HG02981 (cell line): ENCODE measurements at regions not wholly inside any gene's neighbourhood (a gene's known extent, or its start where the extent isn't known, plus 50 kb on each side); places are given as distances from the start of the nearest gene placed in this dataset.

Experiments used
- ATAC-seq: cut with Tn5 transposase; IDR thresholded peaks from one replicate; pipeline ENCODE4 v1.9.1; 2021; ENCODE audit warnings: mild to moderate bottlenecking, moderate library complexity; ENCODE audit not compliant: unreplicated experiment

DNA sequence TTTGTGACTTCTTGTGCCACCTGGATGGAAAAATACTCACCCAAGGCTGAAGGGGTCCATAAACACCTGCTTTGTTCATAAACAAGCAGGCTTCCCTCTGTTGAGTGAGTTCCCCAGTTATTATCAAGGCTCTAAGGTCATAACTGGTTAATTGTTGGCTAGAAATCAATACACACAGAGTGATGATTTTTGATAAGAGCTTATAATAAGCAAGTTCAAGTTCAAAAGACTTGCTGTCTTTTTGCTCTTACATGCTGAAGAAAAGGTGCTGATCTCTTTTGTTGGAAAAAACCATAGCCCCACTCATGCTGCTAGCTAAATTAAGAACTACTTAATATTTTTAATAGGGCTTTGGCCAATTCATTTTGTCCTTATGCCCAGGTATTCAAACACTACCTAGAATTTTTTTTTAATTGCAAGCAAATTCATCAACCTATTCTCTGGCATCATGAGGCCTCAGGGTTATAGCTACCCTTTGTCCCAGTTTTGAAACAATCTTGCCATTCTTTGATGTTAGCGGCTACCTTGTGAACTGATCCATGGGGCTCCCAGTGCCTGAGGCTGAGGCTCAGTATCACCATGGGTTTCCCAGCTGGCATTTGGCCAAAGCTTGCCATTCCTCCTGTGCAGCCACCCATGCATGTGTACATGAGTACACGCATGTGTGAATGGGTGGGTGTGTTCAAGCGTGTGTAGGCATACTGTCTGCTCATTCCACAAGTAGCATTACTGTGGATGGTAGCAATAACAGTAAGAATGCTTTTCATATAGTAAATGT, 127.6 kb upstream of the LPP start:
- no peak for ATAC-seq

DNA sequence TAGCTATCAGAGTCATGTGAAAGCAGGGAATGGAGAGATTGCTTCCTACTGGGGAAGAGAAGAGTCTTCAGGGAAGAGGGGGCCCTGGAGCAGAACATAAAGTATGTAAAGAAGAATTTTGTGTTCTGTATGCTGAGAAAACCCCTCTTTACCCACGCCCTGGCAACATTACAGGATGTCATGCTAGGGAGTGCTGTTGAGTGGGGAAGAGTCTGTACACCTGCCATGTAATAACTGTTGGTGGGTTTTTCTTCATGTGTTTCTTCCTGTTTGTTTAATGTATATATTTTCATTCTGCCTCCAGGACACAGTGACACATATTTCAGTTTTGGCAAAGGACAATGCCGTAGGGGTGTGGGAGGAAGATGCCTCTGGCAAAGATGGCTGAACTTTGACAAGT, 122.8 kb upstream of the LPP start:
- no peak for ATAC-seq

DNA sequence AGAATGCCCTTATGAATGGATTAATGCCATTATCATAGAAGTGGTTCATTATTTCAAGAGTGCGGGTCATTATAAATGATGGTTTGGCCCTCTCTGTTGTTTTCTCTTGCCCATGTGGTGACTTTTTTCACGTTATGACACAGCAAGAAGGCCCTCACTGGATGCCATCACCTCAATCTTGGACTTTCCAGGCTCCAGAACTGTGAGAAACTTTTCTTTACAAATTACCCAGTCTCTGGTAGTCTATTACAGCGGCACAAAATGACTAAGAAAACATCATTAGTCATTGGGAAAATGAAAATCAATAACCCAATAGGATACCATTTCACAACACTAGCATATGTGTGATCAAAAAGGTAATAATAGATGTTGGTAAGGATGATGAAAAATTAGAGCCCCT, 119.0 kb upstream of the LPP start:
- ATAC-seq, result no peak

GRCh38 chr3:188036375-188037194, 117.4 kb upstream of the LPP start:
- no peak for ATAC-seq

DNA sequence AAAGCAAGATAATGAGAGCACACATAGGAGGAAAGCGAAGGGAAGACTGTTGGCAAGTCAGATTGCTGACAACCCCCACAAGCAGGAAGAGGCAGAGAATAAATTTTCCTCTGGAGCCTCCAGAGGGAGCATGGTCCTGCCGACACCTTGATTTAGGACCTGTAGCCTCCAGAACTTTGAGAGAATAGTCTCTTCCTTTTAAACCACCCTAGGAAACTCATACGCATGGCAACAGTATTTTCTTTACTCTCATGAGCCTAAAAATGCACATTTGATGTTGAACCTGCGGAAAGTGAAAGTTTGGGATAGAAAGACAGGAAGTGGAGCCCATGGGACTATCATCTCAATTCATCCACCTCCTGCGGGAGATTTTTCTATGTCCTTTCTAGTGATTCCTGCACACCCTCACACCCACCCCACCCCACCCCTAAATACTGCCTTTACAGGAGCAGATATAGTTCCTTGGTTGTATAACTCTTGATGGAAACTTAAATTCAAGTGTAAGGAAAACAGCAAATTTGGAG, 116.7 kb upstream of the LPP start:
- ATAC-seq, result no peak

- ATAC-seq, result no peak
These were observed 115.9 kb upstream of the LPP start for GRCh38 chr3:188037965-188038581.

- no peak for ATAC-seq
These were observed 112.8 kb upstream of the LPP start for GRCh38 chr3:188041193-188041592.

DNA sequence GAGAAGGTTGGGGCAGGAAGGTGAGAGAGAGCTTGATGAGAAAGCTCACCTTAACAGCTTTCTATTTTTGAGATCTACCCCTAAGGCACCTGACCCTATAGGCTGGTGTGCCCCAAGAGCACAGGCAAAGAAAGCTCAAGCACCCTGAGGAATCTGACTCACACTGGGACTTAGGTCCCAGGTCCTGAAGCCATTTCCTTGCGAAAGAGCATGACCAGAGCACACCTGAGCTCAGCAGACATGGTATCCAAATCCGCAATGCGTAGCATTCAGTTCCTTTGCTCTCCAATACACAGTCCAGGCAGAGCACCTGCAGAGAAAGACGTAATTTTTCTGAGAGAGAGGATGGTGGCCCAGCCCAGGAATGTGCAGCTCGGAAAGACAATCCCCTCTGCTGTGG, 112.1 kb upstream of the LPP start:
- no peak for ATAC-seq

DNA sequence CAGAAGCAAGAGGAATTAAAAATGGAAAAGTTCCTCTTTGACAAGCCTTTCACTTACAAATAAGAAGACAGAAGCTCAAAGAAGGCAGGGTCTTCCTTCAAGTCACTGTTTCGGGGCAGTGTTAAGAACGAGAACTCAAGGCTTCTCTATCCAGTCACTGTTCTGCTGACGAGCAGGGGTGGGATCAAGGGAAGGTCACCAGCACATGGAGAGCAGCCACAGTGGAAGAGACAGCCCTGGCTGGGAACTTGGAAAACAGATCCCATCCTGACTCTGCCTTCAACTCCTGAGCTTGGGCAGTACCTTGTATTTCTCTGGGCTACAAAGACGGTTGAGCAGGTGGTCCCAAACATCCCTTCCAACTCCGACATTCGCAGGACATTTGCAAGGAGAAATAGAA, 111.5 kb upstream of the LPP start:
- no peak for ATAC-seq

DNA sequence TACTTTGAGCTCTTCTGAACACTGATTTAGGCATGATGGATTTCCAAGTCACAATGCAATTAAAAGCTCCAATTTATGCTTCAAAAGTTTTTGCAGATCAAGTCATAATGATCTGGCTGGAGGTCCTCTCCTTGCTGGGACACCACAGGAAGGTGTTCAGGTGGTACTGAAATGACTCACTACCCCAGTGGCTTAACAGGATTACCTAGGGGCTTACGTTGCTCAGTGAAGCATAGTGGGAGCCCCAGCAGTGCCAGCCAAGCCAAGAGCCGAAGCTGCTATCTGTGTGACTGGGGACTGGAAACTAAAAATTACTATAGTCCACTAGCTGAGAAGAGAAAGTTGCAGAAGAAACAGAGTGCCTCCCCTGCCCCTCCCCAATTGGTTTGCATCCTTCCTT, 110.1 kb upstream of the LPP start:
- no peak for ATAC-seq

DNA sequence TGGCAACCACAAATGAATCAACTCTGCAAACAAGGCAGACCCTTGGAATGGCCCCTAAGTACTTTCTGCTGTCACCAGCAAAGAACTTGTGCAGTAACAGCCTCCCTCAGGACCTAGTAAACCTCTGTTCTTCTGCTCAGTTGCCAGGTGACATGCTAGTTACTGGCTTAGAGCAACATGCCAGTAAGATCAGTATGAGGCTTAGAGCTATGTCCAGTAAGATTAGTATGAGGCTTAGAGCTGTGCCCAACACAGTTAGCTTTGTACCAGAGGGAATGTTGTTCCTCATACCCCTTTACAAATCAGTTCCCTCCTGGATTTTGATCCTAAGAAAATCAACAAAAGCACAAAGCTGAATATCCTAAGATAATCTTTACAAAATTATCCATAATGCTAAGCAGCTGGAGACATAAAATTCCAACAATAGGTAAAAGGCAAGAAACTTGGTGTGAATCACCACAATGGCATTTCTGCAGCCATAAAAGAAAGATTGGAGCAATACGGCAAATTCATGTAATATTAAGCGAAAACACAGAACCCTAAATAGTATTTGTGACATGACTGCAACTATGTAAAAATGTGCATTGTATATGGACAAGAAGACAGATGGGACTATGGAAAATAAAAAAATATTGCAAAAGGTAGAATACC, 107.3 kb upstream of the LPP start:
- no peak for ATAC-seq

DNA sequence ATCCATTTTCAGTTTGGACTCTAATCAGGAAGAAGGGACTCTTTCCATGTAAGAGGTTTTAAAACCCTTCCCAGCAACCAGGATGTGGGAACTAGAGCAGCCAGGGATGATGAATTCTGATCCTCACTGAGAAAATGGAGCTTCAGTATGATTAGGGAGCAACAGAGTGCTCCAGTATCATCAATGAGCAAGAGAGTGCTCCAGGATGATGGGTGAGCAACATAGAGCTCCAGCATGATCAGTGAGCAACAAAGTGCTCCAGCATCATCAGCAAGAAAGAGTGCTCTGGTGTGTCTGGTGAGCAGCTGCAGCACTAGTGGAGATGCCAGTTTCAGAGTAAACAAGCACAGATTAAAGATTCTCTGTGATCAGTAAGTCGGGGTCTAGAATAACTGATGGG, 106.4 kb upstream of the LPP start:
- no peak for ATAC-seq

GRCh38 chr3:188049606-188050530, 104.1 kb upstream of the LPP start:
- no peak for ATAC-seq

DNA sequence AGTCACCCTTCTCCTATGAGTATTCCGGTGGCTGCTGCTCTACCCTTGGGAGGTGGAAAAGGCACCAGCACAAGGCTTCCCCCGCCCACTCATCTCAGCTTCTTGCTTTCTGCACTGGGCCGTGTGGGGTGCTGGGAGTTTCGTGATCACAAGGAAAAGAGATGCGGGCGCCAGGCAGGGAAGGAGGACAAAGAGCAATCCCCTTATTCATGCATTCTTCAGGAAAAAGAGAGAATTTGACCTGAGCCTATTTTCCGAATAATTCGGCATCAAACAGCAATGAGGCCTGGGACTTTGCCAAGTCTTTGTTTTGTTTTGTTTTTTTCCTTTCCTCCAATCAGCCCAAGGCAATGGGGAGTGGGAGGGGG, 102.2 kb upstream of the LPP start:
- no peak for ATAC-seq

DNA sequence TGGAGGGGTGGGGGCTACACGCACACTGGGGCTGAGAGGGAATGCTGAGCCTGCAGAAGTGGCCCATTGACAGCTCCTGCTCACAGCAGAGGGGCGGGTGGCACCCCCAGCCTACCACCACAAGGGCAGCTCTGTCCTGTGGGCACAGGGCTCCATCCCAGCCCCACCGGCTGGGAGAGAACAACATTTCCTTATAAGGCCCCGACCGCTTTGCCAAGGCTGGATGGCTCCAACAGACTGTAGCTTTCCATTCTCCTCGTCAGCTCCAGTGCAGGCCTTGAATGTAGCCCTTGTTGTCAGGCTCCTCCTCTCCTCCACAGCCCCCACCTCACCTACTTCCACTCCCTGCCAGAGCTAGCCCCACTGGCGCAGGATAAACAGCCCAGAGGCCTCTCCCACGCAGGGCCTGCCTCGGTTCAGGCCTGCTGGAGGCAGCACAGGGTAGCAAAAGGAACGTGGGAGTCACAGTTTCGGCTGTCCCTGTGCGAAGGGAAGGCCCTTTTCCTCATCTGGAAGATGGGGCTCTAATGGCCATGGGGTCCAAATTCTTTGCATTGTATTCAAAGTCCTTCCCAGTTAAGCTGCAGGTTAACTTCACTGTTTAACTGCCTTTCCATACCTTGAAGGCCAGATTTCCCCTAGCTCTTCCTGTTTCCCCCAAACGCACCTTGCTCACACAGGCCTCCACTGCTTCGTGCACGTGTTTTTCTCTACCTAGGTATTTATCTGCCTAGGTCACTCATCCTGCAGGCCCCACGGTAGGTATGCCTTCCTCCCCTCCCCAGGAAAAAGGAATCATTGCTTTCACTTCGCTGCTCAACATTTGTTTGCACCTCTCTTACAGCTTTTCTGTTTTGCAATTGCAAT, 101.6 kb upstream of the LPP start:
- no peak for ATAC-seq

GRCh38 chr3:188053036-188053340, 101.0 kb upstream of the LPP start:
- ATAC-seq, result no peak

DNA sequence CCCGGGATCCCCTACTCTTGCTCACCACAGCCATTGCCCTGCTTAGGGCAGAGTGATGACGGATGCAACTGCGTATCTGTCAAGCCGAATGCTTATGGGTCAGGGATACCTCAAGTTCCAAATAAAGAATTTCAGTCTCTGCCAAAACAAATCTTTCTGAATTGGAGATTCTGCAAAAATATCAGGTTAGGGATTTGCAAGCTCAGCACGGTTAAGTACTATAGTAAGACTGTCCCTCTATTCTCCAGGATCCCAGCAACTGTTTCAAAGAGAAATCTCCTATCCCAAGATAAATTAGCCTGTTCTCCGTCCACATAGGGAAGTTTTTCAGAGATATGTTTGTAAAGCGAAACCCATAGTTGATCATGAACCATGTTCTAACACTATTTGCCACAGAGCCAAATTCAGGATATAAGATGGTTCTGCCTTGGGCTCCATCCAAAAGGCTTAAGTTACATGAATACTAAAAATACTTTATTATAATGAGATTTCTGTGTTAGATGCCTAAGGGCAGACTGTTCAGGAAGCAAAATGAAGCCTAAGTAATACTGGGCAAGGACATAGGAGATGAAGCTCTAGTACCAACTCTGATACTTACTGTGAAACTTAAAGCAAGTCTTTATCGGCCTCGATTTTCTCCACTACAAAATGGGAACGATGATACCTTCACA, 100.1 kb upstream of the LPP start:
- no peak for ATAC-seq

GRCh38 chr3:188054541-188054940, 99.4 kb upstream of the LPP start:
- ATAC-seq, result no peak

GRCh38 chr3:188055388-188055787, 98.6 kb upstream of the LPP start:
- no peak for ATAC-seq
